ENCODE measurements at regions not wholly inside any gene's neighbourhood (a gene's known extent, or its start where the extent isn't known, plus 50 kb on each side); places are given as distances from the start of the nearest gene placed in this dataset.
A peak's percentile ranks its signal among the peaks of the same experiment; 100 is the strongest.
"Not testable (repeated sequence)": the region's sequence is repeated elsewhere in the genome, so short reads cannot be mapped to it uniquely, and the experiment has no call there.

- H3K4me1 ChIP-seq (ENCODE audit: insufficient read depth, low read length): no peaks in the 10 kb centered on the region
- no peaks in the 10 kb centered on the region for H3K79me2 ChIP-seq (ENCODE audit: insufficient read depth, low read length)
- no peak for DNase-seq (ENCODE audit: insufficient read length, low spot score, missing footprints)
- H3K36me3 ChIP-seq (ENCODE audit: insufficient read depth, low read length): no peaks in the 10 kb centered on the region
- H3K4me2 ChIP-seq (ENCODE audit: insufficient read depth, low read length): no peak overlapping the region
- no peak overlapping the region for H2AFZ ChIP-seq (ENCODE audit: low read length)
- TF ChIP-seq CTCF (IDR thresholded peaks at IDR 0.05; ENCODE audit: extremely low read depth, low read depth, low read length): peak; percentile 88
- H3K9me3 ChIP-seq (ENCODE audit: low read depth, low read length): no peaks in the 10 kb centered on the region
- no peak overlapping the region for H3K4me3 ChIP-seq (ENCODE audit: insufficient read depth, low read length)
- no peaks in the 10 kb centered on the region for H4K20me1 ChIP-seq (ENCODE audit: insufficient read depth, low read length)
- no peak overlapping the region for H3K27ac ChIP-seq (ENCODE audit: low read depth, low read length)
- H3K27me3 ChIP-seq (ENCODE audit: insufficient read depth, low read length): no peaks in the 10 kb centered on the region
These were observed 116.3 kb upstream of the CHD6 start for GRCh38 chr20:41734506-41734945.

GRCh38 chr20:41733151-41733550 lies 115.0 kb upstream of the CHD6 start:
- Histone ChIP-seq H3K4me3 (ENCODE audit: insufficient read depth, low read length) (no peak overlapping the region), H3K27me3 (ENCODE audit: insufficient read depth, low read length) (no peaks in the 10 kb centered on the region), H3K36me3 (ENCODE audit: insufficient read depth, low read length) (no peaks in the 10 kb centered on the region), H3K9me3 (ENCODE audit: low read depth, low read length) (no peaks in the 10 kb centered on the region), H3K4me2 (ENCODE audit: insufficient read depth, low read length) (no peak overlapping the region), H2AFZ (ENCODE audit: low read length) (no peak overlapping the region), H4K20me1 (ENCODE audit: insufficient read depth, low read length) (no peaks in the 10 kb centered on the region), H3K27ac (ENCODE audit: low read depth, low read length) (no peak overlapping the region), H3K79me2 (ENCODE audit: insufficient read depth, low read length) (no peaks in the 10 kb centered on the region), H3K4me1 (ENCODE audit: insufficient read depth, low read length) (no peaks in the 10 kb centered on the region)
- DNase-seq (ENCODE audit: insufficient read length, low spot score, missing footprints): no peak
- no peak for TF ChIP-seq CTCF (IDR thresholded peaks at IDR 0.05; ENCODE audit: extremely low read depth, low read depth, low read length)

GRCh38 chr20:41731198-41731597 lies 113.0 kb upstream of the CHD6 start:
- not testable (repeated sequence) for H3K4me3 ChIP-seq (ENCODE audit: insufficient read depth, low read length); H2AFZ ChIP-seq (ENCODE audit: low read length); H3K4me2 ChIP-seq (ENCODE audit: insufficient read depth, low read length); H3K27ac ChIP-seq (ENCODE audit: low read depth, low read length); H3K36me3 ChIP-seq (ENCODE audit: insufficient read depth, low read length); DNase-seq (ENCODE audit: insufficient read length, low spot score, missing footprints); H3K27me3 ChIP-seq (ENCODE audit: insufficient read depth, low read length); H3K9me3 ChIP-seq (ENCODE audit: low read depth, low read length); H3K79me2 ChIP-seq (ENCODE audit: insufficient read depth, low read length); H3K4me1 ChIP-seq (ENCODE audit: insufficient read depth, low read length); H4K20me1 ChIP-seq (ENCODE audit: insufficient read depth, low read length)

DNA sequence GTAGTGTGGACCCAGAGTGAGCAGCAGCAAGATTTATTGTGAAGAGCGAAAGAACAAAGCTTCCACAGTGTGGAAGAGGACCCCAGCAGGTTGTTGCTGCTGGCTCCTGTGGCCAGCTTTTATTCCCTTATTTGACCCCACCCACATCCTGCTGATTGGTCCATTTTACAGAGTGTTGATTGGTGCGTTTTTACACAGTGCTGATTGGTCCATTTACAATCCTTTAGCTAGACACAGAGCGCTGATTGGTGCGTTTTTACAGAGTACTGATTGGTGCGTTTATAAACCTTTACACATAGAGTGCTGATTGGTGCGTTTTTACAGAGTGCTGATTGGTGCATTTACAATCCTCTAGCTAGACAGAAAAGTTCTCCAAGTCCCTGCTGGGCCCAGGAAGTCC lies 109.5 kb upstream of the CHD6 start:
- H3K27ac ChIP-seq (ENCODE audit: low read depth, low read length); H3K4me2 ChIP-seq (ENCODE audit: insufficient read depth, low read length); H3K79me2 ChIP-seq (ENCODE audit: insufficient read depth, low read length); H2AFZ ChIP-seq (ENCODE audit: low read length); H4K20me1 ChIP-seq (ENCODE audit: insufficient read depth, low read length); H3K9me3 ChIP-seq (ENCODE audit: low read depth, low read length); H3K4me1 ChIP-seq (ENCODE audit: insufficient read depth, low read length); H3K4me3 ChIP-seq (ENCODE audit: insufficient read depth, low read length); H3K27me3 ChIP-seq (ENCODE audit: insufficient read depth, low read length); H3K36me3 ChIP-seq (ENCODE audit: insufficient read depth, low read length); DNase-seq (ENCODE audit: insufficient read length, low spot score, missing footprints): not testable (repeated sequence)

- no peak for TF ChIP-seq CTCF (IDR thresholded peaks at IDR 0.05; ENCODE audit: extremely low read depth, low read depth, low read length)
- DNase-seq (ENCODE audit: insufficient read length, low spot score, missing footprints): no peak
- Histone ChIP-seq H2AFZ (ENCODE audit: low read length) (no peak overlapping the region), H3K4me3 (ENCODE audit: insufficient read depth, low read length) (no peak overlapping the region), H3K4me2 (ENCODE audit: insufficient read depth, low read length) (no peak overlapping the region), H3K9me3 (ENCODE audit: low read depth, low read length) (no peaks in the 10 kb centered on the region), H3K79me2 (ENCODE audit: insufficient read depth, low read length) (no peaks in the 10 kb centered on the region), H4K20me1 (ENCODE audit: insufficient read depth, low read length) (no peaks in the 10 kb centered on the region), H3K27ac (ENCODE audit: low read depth, low read length) (no peak overlapping the region), H3K4me1 (ENCODE audit: insufficient read depth, low read length) (no peaks in the 10 kb centered on the region), H3K36me3 (ENCODE audit: insufficient read depth, low read length) (no peaks in the 10 kb centered on the region), H3K27me3 (ENCODE audit: insufficient read depth, low read length) (no peaks in the 10 kb centered on the region)
These were observed 108.5 kb upstream of the CHD6 start for GRCh38 chr20:41726727-41727126.
